ENCODE measurements at regions not wholly inside any gene's neighbourhood (a gene's known extent, or its start where the extent isn't known, plus 50 kb on each side); places are given as distances from the start of the nearest gene placed in this dataset.

DNA sequence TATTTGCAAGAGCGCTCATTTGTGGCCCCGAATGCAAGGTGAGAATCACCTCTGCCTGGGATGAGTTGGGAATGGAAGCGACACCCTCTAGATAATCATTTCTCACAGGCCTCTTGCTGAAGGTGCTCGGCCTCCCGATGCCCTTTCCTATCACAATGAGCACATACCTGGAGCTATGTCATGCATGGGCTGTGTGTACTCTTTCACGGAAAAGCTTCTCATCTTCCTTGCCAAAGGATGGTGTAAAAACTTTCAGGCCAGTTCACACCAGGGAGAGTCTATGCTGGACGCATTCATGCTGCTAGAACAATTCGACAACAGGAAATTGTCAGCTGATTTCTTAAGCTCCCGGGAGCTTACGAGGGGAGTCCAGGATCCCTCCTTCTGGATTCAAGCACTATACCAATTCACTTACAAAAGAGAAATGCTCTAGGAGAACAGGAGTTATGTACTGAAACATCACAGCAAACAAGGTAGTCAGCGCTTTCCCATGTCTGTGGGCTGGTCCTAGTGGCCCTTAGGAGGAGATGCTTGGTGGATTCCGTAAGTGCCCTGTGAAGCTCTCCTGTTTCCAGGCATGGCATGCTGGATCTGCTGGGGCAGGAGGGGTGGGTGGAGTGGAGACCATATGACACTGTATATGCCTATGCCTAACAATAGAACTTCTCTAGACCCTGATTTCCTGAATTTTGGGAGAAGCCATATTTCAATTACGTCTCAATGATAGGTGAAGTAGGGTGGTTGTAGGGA, 53.1 kb upstream of the B3GAT1 start:
- Histone ChIP-seq H3K9me3 (ENCODE audit: low read depth, low read length) (no peaks in the 10 kb centered on the region), H3K27ac (ENCODE audit: low read depth, low read length) (no peak overlapping the region), H2AFZ (ENCODE audit: low read length) (no peak overlapping the region), H4K20me1 (ENCODE audit: insufficient read depth, low read length) (no peaks in the 10 kb centered on the region), H3K4me3 (ENCODE audit: insufficient read depth, low read length) (no peak overlapping the region), H3K27me3 (ENCODE audit: insufficient read depth, low read length) (no peaks in the 10 kb centered on the region), H3K4me2 (ENCODE audit: insufficient read depth, low read length) (no peak overlapping the region), H3K36me3 (ENCODE audit: insufficient read depth, low read length) (no peaks in the 10 kb centered on the region), H3K4me1 (ENCODE audit: insufficient read depth, low read length) (no peaks in the 10 kb centered on the region), H3K79me2 (ENCODE audit: insufficient read depth, low read length) (no peaks in the 10 kb centered on the region)
- TF ChIP-seq, protein P1, sequence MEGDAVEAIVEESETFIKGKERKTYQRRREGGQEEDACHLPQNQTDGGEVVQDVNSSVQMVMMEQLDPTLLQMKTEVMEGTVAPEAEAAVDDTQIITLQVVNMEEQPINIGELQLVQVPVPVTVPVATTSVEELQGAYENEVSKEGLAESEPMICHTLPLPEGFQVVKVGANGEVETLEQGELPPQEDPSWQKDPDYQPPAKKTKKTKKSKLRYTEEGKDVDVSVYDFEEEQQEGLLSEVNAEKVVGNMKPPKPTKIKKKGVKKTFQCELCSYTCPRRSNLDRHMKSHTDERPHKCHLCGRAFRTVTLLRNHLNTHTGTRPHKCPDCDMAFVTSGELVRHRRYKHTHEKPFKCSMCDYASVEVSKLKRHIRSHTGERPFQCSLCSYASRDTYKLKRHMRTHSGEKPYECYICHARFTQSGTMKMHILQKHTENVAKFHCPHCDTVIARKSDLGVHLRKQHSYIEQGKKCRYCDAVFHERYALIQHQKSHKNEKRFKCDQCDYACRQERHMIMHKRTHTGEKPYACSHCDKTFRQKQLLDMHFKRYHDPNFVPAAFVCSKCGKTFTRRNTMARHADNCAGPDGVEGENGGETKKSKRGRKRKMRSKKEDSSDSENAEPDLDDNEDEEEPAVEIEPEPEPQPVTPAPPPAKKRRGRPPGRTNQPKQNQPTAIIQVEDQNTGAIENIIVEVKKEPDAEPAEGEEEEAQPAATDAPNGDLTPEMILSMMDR (IDR thresholded peaks at IDR 0.05; ENCODE audit: extremely low read depth, low read depth, low read length) = no peak
- peak; percentile 48 for DNase-seq (ENCODE audit: insufficient read length, low spot score, missing footprints)

DNA sequence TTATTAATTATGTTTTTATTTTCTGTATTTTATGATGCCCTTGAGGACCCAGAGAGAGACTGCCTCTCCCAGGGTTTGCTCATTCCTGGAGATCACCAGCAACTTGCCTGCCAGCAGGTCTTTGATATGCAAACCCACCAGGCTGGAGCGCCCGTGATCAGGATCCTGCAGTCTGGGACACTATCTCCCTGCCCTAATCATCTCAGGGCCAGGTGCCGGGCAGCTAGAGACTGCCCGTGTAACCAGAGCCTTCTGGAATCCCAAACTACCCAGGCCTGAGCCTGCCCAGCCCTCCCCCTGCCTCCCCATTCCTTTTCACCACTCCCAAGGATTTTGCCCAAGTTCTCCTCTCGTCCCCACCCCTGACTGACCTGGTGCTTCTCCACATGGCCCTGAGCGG, 52.2 kb upstream of the B3GAT1 start:
- Histone ChIP-seq H4K20me1 (ENCODE audit: insufficient read depth, low read length) (no peaks in the 10 kb centered on the region), H3K4me2 (ENCODE audit: insufficient read depth, low read length) (no peak overlapping the region), H3K27ac (ENCODE audit: low read depth, low read length) (no peak overlapping the region), H3K79me2 (ENCODE audit: insufficient read depth, low read length) (no peaks in the 10 kb centered on the region), H3K27me3 (ENCODE audit: insufficient read depth, low read length) (no peaks in the 10 kb centered on the region), H3K36me3 (ENCODE audit: insufficient read depth, low read length) (no peaks in the 10 kb centered on the region), H3K4me3 (ENCODE audit: insufficient read depth, low read length) (no peak overlapping the region), H2AFZ (ENCODE audit: low read length) (no peak overlapping the region), H3K4me1 (ENCODE audit: insufficient read depth, low read length) (no peaks in the 10 kb centered on the region), H3K9me3 (ENCODE audit: low read depth, low read length) (no peaks in the 10 kb centered on the region)
- TF ChIP-seq, protein P1 (IDR thresholded peaks at IDR 0.05; ENCODE audit: extremely low read depth, low read depth, low read length) = no peak
- DNase-seq (ENCODE audit: insufficient read length, low spot score, missing footprints) = peak; percentile 25

DNA sequence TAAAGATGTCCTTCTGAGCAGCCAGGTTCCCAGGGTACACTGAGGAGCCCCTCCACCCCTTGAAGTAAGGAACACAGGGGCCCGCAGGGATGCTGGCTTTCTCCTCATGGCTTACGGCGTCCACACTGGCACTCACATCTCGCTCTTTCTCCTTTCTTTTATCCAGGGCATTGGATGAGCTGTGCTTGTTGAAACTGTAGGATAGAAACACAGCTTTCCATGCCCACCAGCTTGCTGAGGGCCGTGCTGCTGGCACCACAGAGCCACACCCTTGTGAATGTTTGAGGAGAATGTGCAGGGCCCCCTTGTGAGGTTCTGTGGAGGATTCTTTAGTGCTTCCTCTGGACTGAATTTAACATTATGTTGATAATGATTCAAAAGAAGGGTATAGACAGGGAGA, 51.7 kb upstream of the B3GAT1 start:
- H3K9me3 ChIP-seq (ENCODE audit: low read depth, low read length) = no peaks in the 10 kb centered on the region
- no peaks in the 10 kb centered on the region for H3K79me2 ChIP-seq (ENCODE audit: insufficient read depth, low read length)
- TF ChIP-seq, protein P1 (IDR thresholded peaks at IDR 0.05; ENCODE audit: extremely low read depth, low read depth, low read length) = no peak
- H3K36me3 ChIP-seq (ENCODE audit: insufficient read depth, low read length) = no peaks in the 10 kb centered on the region
- H3K27ac ChIP-seq (ENCODE audit: low read depth, low read length) = no peak overlapping the region
- H3K4me1 ChIP-seq (ENCODE audit: insufficient read depth, low read length) = no peaks in the 10 kb centered on the region
- no peak overlapping the region for H3K4me2 ChIP-seq (ENCODE audit: insufficient read depth, low read length)
- H3K27me3 ChIP-seq (ENCODE audit: insufficient read depth, low read length) = no peaks in the 10 kb centered on the region
- H2AFZ ChIP-seq (ENCODE audit: low read length) = no peak overlapping the region
- H4K20me1 ChIP-seq (ENCODE audit: insufficient read depth, low read length) = no peaks in the 10 kb centered on the region
- H3K4me3 ChIP-seq (ENCODE audit: insufficient read depth, low read length) = no peak overlapping the region
- peak; percentile 52 for DNase-seq (ENCODE audit: insufficient read length, low spot score, missing footprints)

Measured in osteoblast (primary cell).